NOMO-1 treated with DMSO at 0.1 percent for 48 hours (cell line): ENCODE measurements at regions not wholly inside any gene's neighbourhood (a gene's known extent, or its start where the extent isn't known, plus 50 kb on each side); places are given as distances from the start of the nearest gene placed in this dataset.
"Not testable (repeated sequence)": the region's sequence is repeated elsewhere in the genome, so short reads cannot be mapped to it uniquely, and the experiment has no call there.

ENCODE experiments used
- DNase-seq: peaks from one replicate; lab custom pipeline; 2025; ENCODE audit not compliant: unreplicated experiment; lab: John Stamatoyannopoulos, UW

GRCh38 chr1:111063595-111063994, 76.3 kb downstream of the DRAM2 start:
- no peak for DNase-seq

GRCh38 chr1:111062624-111063023, 77.3 kb downstream of the DRAM2 start:
- DNase-seq: no peak

GRCh38 chr1:111062081-111062480, 77.8 kb downstream of the DRAM2 start:
- DNase-seq: no peak

- DNase-seq: no peak
These were observed 85.2 kb downstream of the DRAM2 start for GRCh38 chr1:111054656-111055055.

- DNase-seq: no peak
These were observed 87.6 kb downstream of the DRAM2 start for GRCh38 chr1:111052246-111052645.

GRCh38 chr1:111048253-111048652, 84.5 kb upstream of the LRIF1 start:
- DNase-seq: not testable (repeated sequence)

- no peak for DNase-seq
These were observed 81.5 kb upstream of the LRIF1 start for GRCh38 chr1:111045033-111045722.

GRCh38 chr1:111032295-111032897, 68.7 kb upstream of the LRIF1 start:
- peak; percentile 11 for DNase-seq

- peak; percentile 56 for DNase-seq
These were observed 66.9 kb upstream of the LRIF1 start for GRCh38 chr1:111030590-111030989.

GRCh38 chr1:111025109-111025508, 61.4 kb upstream of the LRIF1 start:
- DNase-seq: no peak

GRCh38 chr1:111015222-111015621, 51.5 kb upstream of the LRIF1 start:
- no peak for DNase-seq
